HCT116 (cell line): ENCODE measurements at regions not wholly inside any gene's neighbourhood (a gene's known extent, or its start where the extent isn't known, plus 50 kb on each side); places are given as distances from the start of the nearest gene placed in this dataset.

Experiments
- ATAC-seq: fragments of 200-7000 bp; cut with Tn5 transposase; 2 replicates; pipeline ENCODE4 v1.9.1; 2020; ENCODE audit warnings: mild to moderate bottlenecking, moderate library complexity
- BruUV-seq: library from RNA; stranded (reverse); fragments of 400-500 nt; replicated peaks from 2 replicates; lab custom pipeline; 2021; lab: Mats Ljungman, UMichigan
- CTCF ChIA-PET: fragments of 300-600 bp; sonication (Branson Sonifier 250); formaldehyde crosslinking; loops from one replicate; lab custom pipeline; 2021; ENCODE audit warnings: antibody characterized with exemption; lab: Charles Lee
- POLR2A ChIA-PET: fragments of 300-600, 350-600 bp; sonication (Branson Sonifier 250); formaldehyde crosslinking; loops from one replicate; lab custom pipeline; 2021; ENCODE audit warnings: antibody characterized with exemption; lab: Charles Lee
- RAD21 ChIA-PET, 2 experiments: fragments of 300-600 bp; sonication (Branson Sonifier 250); formaldehyde crosslinking; loops; one replicate each; lab custom pipeline; 2023; ENCODE audit warnings: low total read pairs in 2 of 2; ENCODE audit not compliant: uncharacterized antibody in 2 of 2, unreplicated experiment in 2 of 2, low non-redundant PET in 1 of 2; lab: Charles Lee
- DNase-seq: peaks from one replicate; pipeline ENCODE4 v3.0.0-alpha.2; 2010; ENCODE audit warnings: low read depth, low spot score
- H2AFZ ChIP-seq: fragments of 200-600 bp; shearing (Covaris generic), sonication (generic); 2 replicates; pipeline ENCODE4 v1.6.1; 2017; ENCODE audit warnings: low read depth, mixed run types, mixed read lengths, antibody characterized with exemption, low read length; ENCODE audit not compliant: poor library complexity, severe bottlenecking
- H3K27ac ChIP-seq: 2 replicates; pipeline ENCODE4 v1.5.1; 2012; ENCODE audit warnings: low read depth, low read length
- H3K27me3 ChIP-seq: fragments of 200-600 bp; sonication (generic); 2 replicates; pipeline ENCODE4 v1.6.1; 2016; ENCODE audit warnings: mixed run types, low read length, mixed read lengths; ENCODE audit not compliant: insufficient read depth
- H3K36me3 ChIP-seq, 2 experiments: fragments of 200-500 bp in 1 of 2; fragments of 200-600 bp in 1 of 2; sonication (Bioruptor generic) in 1 of 2; sonication (generic) in 1 of 2; 2 replicates each; pipeline versions ENCODE4 v1.5.1 to v1.6.1; 2014 to 2016; ENCODE audit warnings: low read length in 2 of 2, inconsistent platforms in 1 of 2, mixed read lengths in 1 of 2, mixed run types in 1 of 2; ENCODE audit not compliant: insufficient read depth in 2 of 2, control insufficient read depth in 1 of 2
- H3K4me1 ChIP-seq, 2 experiments: fragments of 200-600 bp in 1 of 2; sonication (generic) in 1 of 2; 2 replicates each; pipeline versions ENCODE4 v1.5.1 to v1.6.1; 2012 to 2017; ENCODE audit warnings: low read length in 2 of 2, inconsistent platforms in 1 of 2, mild to moderate bottlenecking in 1 of 2, mixed read lengths in 1 of 2, mixed run types in 1 of 2, moderate library complexity in 1 of 2; ENCODE audit not compliant: insufficient read depth in 2 of 2, control insufficient read depth in 1 of 2
- H3K4me2 ChIP-seq: fragments of 200-600 bp; sonication (generic); 2 replicates; pipeline ENCODE4 v1.6.1; 2017; ENCODE audit warnings: mixed run types, low read length, mixed read lengths
- H3K4me3 ChIP-seq, 2 experiments: fragments of 200-600 bp in 1 of 2; sonication (generic) in 1 of 2; replicated peaks in 1 of 2; 2 replicates each; pipeline ENCODE4 v1.5.1; 2011 to 2016; ENCODE audit warnings: low read length in 2 of 2, control low read depth in 1 of 2, low read depth in 1 of 2, mild to moderate bottlenecking in 1 of 2, mixed read lengths in 1 of 2, mixed run types in 1 of 2
- H3K79me2 ChIP-seq: fragments of 200-600 bp; sonication (generic); 2 replicates; pipeline ENCODE4 v1.6.1; 2017; ENCODE audit warnings: mild to moderate bottlenecking, mixed run types, low read length, moderate library complexity, mixed read lengths; ENCODE audit not compliant: insufficient read depth
- H3K9ac ChIP-seq: fragments of 200-600 bp; sonication (generic); 2 replicates; pipeline ENCODE4 v1.6.1; 2016; ENCODE audit warnings: low read length, mixed read lengths
- H3K9me2 ChIP-seq: fragments of 200-600 bp; sonication (generic), shearing (Covaris generic); 2 replicates; pipeline ENCODE4 v1.6.1; 2017; ENCODE audit warnings: mixed run types, mild to moderate bottlenecking, moderate library complexity; ENCODE audit not compliant: insufficient read depth
- H3K9me3 ChIP-seq, 2 experiments: fragments of 200-500 bp in 1 of 2; fragments of 200-600 bp in 1 of 2; sonication (Bioruptor generic) in 1 of 2; sonication (generic) in 1 of 2; 2 replicates each; pipeline ENCODE4 v1.6.1; 2014 to 2017; ENCODE audit warnings: low read length in 2 of 2, mixed read lengths in 2 of 2, inconsistent platforms in 1 of 2, low read depth in 1 of 2, mild to moderate bottlenecking in 1 of 2, mixed run types in 1 of 2, moderate library complexity in 1 of 2; ENCODE audit not compliant: control insufficient read depth in 1 of 2, insufficient read depth in 1 of 2
- H4K20me1 ChIP-seq: fragments of 200-600 bp; sonication (generic), shearing (Covaris generic); 2 replicates; pipeline ENCODE4 v1.6.1; 2017; ENCODE audit warnings: mixed run types, mild to moderate bottlenecking, moderate library complexity; ENCODE audit not compliant: insufficient read depth
- ATF3 ChIP-seq: IDR thresholded peaks from 2 replicates; pipeline ENCODE4 v1.6.1; 2012
- CBX3 ChIP-seq: IDR thresholded peaks from 2 replicates; pipeline ENCODE4 v1.6.1; 2012; ENCODE audit warnings: low read depth
- CEBPB ChIP-seq: IDR thresholded peaks from 2 replicates; pipeline ENCODE4 v1.6.1; 2012; ENCODE audit warnings: low read depth
- CTCF ChIP-seq, 3 experiments: fragments of 200-600 bp in 1 of 3; sonication (generic) in 1 of 3; IDR thresholded peaks in 2 of 3; conservative IDR thresholded peaks in 1 of 3; 2 replicates each; pipeline ENCODE4 v1.5.1; 2012 to 2017; ENCODE audit warnings: low read depth in 2 of 3, low read length in 2 of 3, antibody characterized with exemption in 1 of 3, borderline replicate concordance in 1 of 3, control low read depth in 1 of 3, mild to moderate bottlenecking in 1 of 3, mixed read lengths in 1 of 3, mixed run types in 1 of 3, moderate library complexity in 1 of 3; ENCODE audit not compliant: insufficient read depth in 1 of 3
- EGR1 ChIP-seq: IDR thresholded peaks from 2 replicates; pipeline ENCODE4 v1.6.1; 2012; ENCODE audit warnings: low read depth
- EZH2 ChIP-seq: fragments of 200-600 bp; sonication (generic); IDR thresholded peaks from 2 replicates; pipeline ENCODE4 v1.6.1; 2017; ENCODE audit warnings: antibody characterized with exemption, mixed run types
- EZH2phosphoT487 ChIP-seq: fragments of 200-600 bp; IDR thresholded peaks from 2 replicates; pipeline ENCODE4 v1.6.1; 2018; ENCODE audit warnings: antibody characterized with exemption, borderline replicate concordance
- FOSL1 ChIP-seq: IDR thresholded peaks from 2 replicates; pipeline ENCODE4 v1.6.1; 2012; ENCODE audit warnings: low read depth
- JUND ChIP-seq: IDR thresholded peaks from 2 replicates; pipeline ENCODE4 v1.6.1; 2012
- MAX ChIP-seq: IDR thresholded peaks from 2 replicates; pipeline ENCODE4 v1.6.1; 2012
- POLR2A ChIP-seq: IDR thresholded peaks from 2 replicates; pipeline ENCODE4 v1.7.0; 2011; ENCODE audit warnings: borderline replicate concordance; ENCODE audit not compliant: insufficient read depth, insufficient read length; ENCODE audit errors: extremely low read depth
- POLR2AphosphoS5 ChIP-seq: IDR thresholded peaks from 2 replicates; pipeline ENCODE4 v1.6.1; 2011; ENCODE audit warnings: mild to moderate bottlenecking, low read depth, low read length, moderate library complexity
- REST ChIP-seq: IDR thresholded peaks from 2 replicates; pipeline ENCODE4 v1.6.1; 2012; ENCODE audit warnings: low read depth
- SIN3A ChIP-seq: IDR thresholded peaks from 2 replicates; pipeline ENCODE4 v1.6.1; 2012; ENCODE audit warnings: low read depth
- SRF ChIP-seq: IDR thresholded peaks from 2 replicates; pipeline ENCODE4 v1.6.1; 2012; ENCODE audit warnings: low read depth
- TCF7L2 ChIP-seq: IDR thresholded peaks from 2 replicates; pipeline ENCODE4 v1.7.0; 2011; ENCODE audit warnings: borderline replicate concordance, inconsistent platforms; ENCODE audit not compliant: insufficient read depth, insufficient read length; ENCODE audit errors: extremely low read depth
- YY1 ChIP-seq: IDR thresholded peaks from 2 replicates; pipeline ENCODE4 v1.6.1; 2011; ENCODE audit warnings: low read length, low read depth, moderate library complexity, mild to moderate bottlenecking; ENCODE audit not compliant: insufficient replicate concordance; ENCODE audit errors: extremely low read depth
- ZBTB33 ChIP-seq: IDR thresholded peaks from 2 replicates; pipeline ENCODE4 v1.6.1; 2011; ENCODE audit warnings: mild to moderate bottlenecking, low read length, moderate library complexity; ENCODE audit not compliant: insufficient replicate concordance; ENCODE audit errors: extremely low read depth
- ZNF274 ChIP-seq: fragments of 200-500 bp; sonication (Bioruptor generic); IDR thresholded peaks from 2 replicates; pipeline ENCODE4 v1.6.1; 2014; ENCODE audit warnings: mild to moderate bottlenecking, low read depth, low read length, inconsistent platforms
- intact Hi-C: fragments of 100-400 bp; cut with micrococcal nuclease; formaldehyde crosslinking; loops from 2 replicates; pipeline ENCODE4 v1.10.0; 2022

- ChIA-PET POLR2A (interaction anchor here (1.4 kb wide), 1 partner anchor 11 kb away, joined by 3 read pairs; no protein-coding TSS in a partner anchor), CTCF (no interaction called here), RAD21 (no interaction called here)
- Histone ChIP-seq H3K9me3 (no peaks in the 10 kb centered on the region), H3K27ac (no peak overlapping the region), H3K27me3 (no peaks in the 10 kb centered on the region), H3K9ac (no peak overlapping the region), H3K4me3 (no peak overlapping the region), H3K79me2 (no peaks in the 10 kb centered on the region), H3K4me2 (no peak overlapping the region), H2AFZ (no peak overlapping the region), H3K4me1 (peaks cover 30 to 38% of the 10 kb centered on the region in 2 experiments), H3K36me3 (no peaks in the 10 kb centered on the region), H3K9me2 (no peaks in the 10 kb centered on the region), H4K20me1 (no peaks in the 10 kb centered on the region)
- no peak for ATAC-seq
- TF ChIP-seq SIN3A (no peak), TCF7L2 (no peak), POLR2AphosphoS5 (no peak), EGR1 (no peak), EZH2phosphoT487 (no peak), ATF3 (no peak), POLR2A (no peak), CEBPB (no peak), SRF (no peak), ZBTB33 (no peak), CBX3 (no peak), JUND (no peak), ZNF274 (no peak), MAX (no peak), REST (no peak), EZH2 (no peak), YY1 (no peak), CTCF (IDR thresholded peaks at IDR 0.05 in 2 of 3, conservative IDR thresholded peaks at IDR 0.05 in 1 of 3; ENCODE audit: borderline replicate concordance in 1 of 3, insufficient read depth in 1 of 3, low read depth in 2 of 3, low read length in 2 of 3) (no peak), FOSL1 (no peak)
- BruUV-seq, result no TSS peak
- no peak for DNase-seq
- intact Hi-C loops, result no loop called here
Measured at GRCh38 chr20:50317609-50318008, 127.0 kb downstream of the CEBPB start.
